Erythroblast (primary cell): ENCODE measurements at regions not wholly inside any gene's neighbourhood (a gene's known extent, or its start where the extent isn't known, plus 50 kb on each side); places are given as distances from the start of the nearest gene placed in this dataset.

Experiments used
- DNase-seq, 2 experiments: peaks; one replicate each; lab custom pipeline; 2025; lab: John Stamatoyannopoulos, UW
- GATA1 ChIP-seq: IDR thresholded peaks from 2 replicates; pipeline ENCODE4 v1.6.1; 2011; ENCODE audit warnings: low read depth, mild to moderate bottlenecking, control low read depth, low read length, moderate library complexity
- POLR2A ChIP-seq: IDR thresholded peaks from 2 replicates; pipeline ENCODE4 v1.6.1; 2011; ENCODE audit warnings: mild to moderate bottlenecking, low read length

- TF ChIP-seq POLR2A = no peak
- no peak for TF ChIP-seq GATA1
- DNase-seq = no peak
Measured at GRCh38 chr1:59132295-59132694, 164.6 kb upstream of the FGGY start.

GRCh38 chr1:59133997-59134396 lies 162.9 kb upstream of the FGGY start:
- TF ChIP-seq GATA1 = no peak
- TF ChIP-seq POLR2A = no peak
- no peak for DNase-seq

- DNase-seq = no peak
- no peak for TF ChIP-seq GATA1
- TF ChIP-seq POLR2A = no peak
Measured at GRCh38 chr1:59135761-59136255, 161.1 kb upstream of the FGGY start.

- DNase-seq = no peak
Measured at GRCh38 chr1:59136541-59137275, 160.2 kb upstream of the FGGY start.

GRCh38 chr1:59137276-59137615 lies 159.6 kb upstream of the FGGY start:
- no peak for DNase-seq
- no peak for TF ChIP-seq POLR2A
- no peak for TF ChIP-seq GATA1

More at GRCh38 chr1:59136541-59137275, 160.2 kb upstream of the FGGY start:
- TF ChIP-seq POLR2A = no peak

GRCh38 chr1:59137968-59138367 lies 158.9 kb upstream of the FGGY start:
- no peak for DNase-seq
- TF ChIP-seq GATA1 = no peak
- no peak for TF ChIP-seq POLR2A

GRCh38 chr1:59138402-59138801 lies 158.5 kb upstream of the FGGY start:
- no peak for DNase-seq
- TF ChIP-seq POLR2A (no peak), GATA1 (no peak)

- no peak for DNase-seq
- TF ChIP-seq POLR2A = no peak
- no peak for TF ChIP-seq GATA1
Measured at GRCh38 chr1:59139396-59139795, 157.5 kb upstream of the FGGY start.

- DNase-seq = no peak
Measured at GRCh38 chr1:59141267-59141863, 155.5 kb upstream of the FGGY start.

GRCh38 chr1:59142311-59143132 lies 154.4 kb upstream of the FGGY start:
- TF ChIP-seq GATA1 = no peak
- TF ChIP-seq POLR2A = no peak
- no peak for DNase-seq

More at GRCh38 chr1:59141267-59141863, 155.5 kb upstream of the FGGY start:
- TF ChIP-seq POLR2A = no peak

GRCh38 chr1:59143133-59143487 lies 153.8 kb upstream of the FGGY start:
- DNase-seq = no peak
- TF ChIP-seq POLR2A (no peak), GATA1 (no peak)

GRCh38 chr1:59143811-59144210 lies 153.1 kb upstream of the FGGY start:
- no peak for TF ChIP-seq POLR2A
- no peak for TF ChIP-seq GATA1
- DNase-seq = no peak

- DNase-seq = no peak
- no peak for TF ChIP-seq POLR2A
- no peak for TF ChIP-seq GATA1
Measured at GRCh38 chr1:59144959-59145358, 151.9 kb upstream of the FGGY start.

GRCh38 chr1:59146056-59146455 lies 150.8 kb upstream of the FGGY start:
- TF ChIP-seq GATA1 = no peak
- no peak for TF ChIP-seq POLR2A

More at GRCh38 chr1:59146056-59146455, 150.8 kb upstream of the FGGY start:
- DNase-seq = no peak
